K562 (cell line): ENCODE measurements at regions not wholly inside any gene's neighbourhood (a gene's known extent, or its start where the extent isn't known, plus 50 kb on each side); places are given as distances from the start of the nearest gene placed in this dataset.

Source experiments
- DDX20 ChIP-seq: fragments of 450-650 bp; IDR thresholded peaks from 2 replicates; pipeline ENCODE4 v1.6.1; 2016; ENCODE audit warnings: missing genetic modification characterization, low read depth, mild to moderate bottlenecking, missing compliant biosample characterization, moderate library complexity
- ETV6 ChIP-seq, 3 experiments: fragments of 150-350 bp in 1 of 3; sonication (generic) in 1 of 3; formaldehyde crosslinking in 1 of 3; IDR thresholded peaks; 2 replicates each; pipeline versions ENCODE4 v1.6.1 to v1.8.0; 2014 to 2022; ENCODE audit warnings: borderline replicate concordance in 2 of 3, low read depth in 2 of 3, antibody characterized with exemption in 1 of 3, low read length in 1 of 3, mild to moderate bottlenecking in 1 of 3, missing genetic modification reagents in 1 of 3
- FOXA3 ChIP-seq, 2 experiments: fragments of 450-650 bp in 1 of 2; sonication (generic) in 1 of 2; formaldehyde crosslinking; IDR thresholded peaks in 1 of 2; conservative IDR thresholded peaks in 1 of 2; 2 replicates each; pipeline versions ENCODE4 v1.4.0 to v1.8.0; 2020 to 2022; ENCODE audit warnings: mild to moderate bottlenecking in 2 of 2, missing genetic modification reagents in 1 of 2
- SIN3B ChIP-seq: fragments of 450-650 bp; IDR thresholded peaks from 2 replicates; pipeline ENCODE4 v1.6.1; 2017; ENCODE audit warnings: low read depth, mild to moderate bottlenecking, moderate library complexity
- ZNF212 ChIP-seq: fragments of 450-650 bp; formaldehyde crosslinking; IDR thresholded peaks from 2 replicates; pipeline ENCODE4 v1.4.0; 2020; ENCODE audit warnings: mild to moderate bottlenecking
- ZNF23 ChIP-seq: fragments of 250-450 bp; sonication (Bioruptor Pico); IDR thresholded peaks from 2 replicates; pipeline ENCODE4 v1.4.0; 2020; ENCODE audit warnings: mild to moderate bottlenecking
- TF ChIP-seq, protein P1 (sequence below): IDR thresholded peaks from 2 replicates; pipeline ENCODE4 v1.6.1; 2011; ENCODE audit warnings: borderline replicate concordance, low read depth, mild to moderate bottlenecking, moderate library complexity, low read length; ENCODE audit not compliant: insufficient read depth, poor library complexity, severe bottlenecking
- TF ChIP-seq, protein P2 (sequence below): fragments of 450-650 bp; IDR thresholded peaks from one replicate; pipeline ENCODE4 v1.6.1; 2018; ENCODE audit warnings: mild to moderate bottlenecking, moderate library complexity; ENCODE audit not compliant: partially characterized antibody

DNA sequence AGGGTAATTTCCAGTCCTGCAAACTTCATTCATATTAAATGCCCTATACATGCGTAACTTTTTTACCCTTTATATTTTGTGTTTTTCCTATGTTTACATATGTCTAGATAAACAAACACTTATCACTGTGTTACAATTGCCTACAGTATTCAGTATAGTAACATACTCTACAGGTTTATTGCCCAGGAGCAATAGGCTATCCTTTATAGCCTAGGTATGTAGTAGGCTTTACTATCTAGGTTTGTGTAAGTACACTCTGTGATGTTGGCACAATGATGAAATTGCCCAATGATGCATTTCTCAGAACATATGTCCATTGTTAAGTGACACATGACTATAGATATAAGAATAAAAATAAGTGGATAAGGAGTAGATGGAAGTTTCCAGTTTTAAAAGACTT, 345.5 kb upstream of the C1orf87 start (continued):
- TF ChIP-seq ZNF212 (no peak), DDX20 (tag) (no peak), ETV6 (IDR thresholded peaks at IDR 0.05; ENCODE audit: borderline replicate concordance in 1 of 2, low read depth in 2 of 2, low read length in 1 of 2) (no peak), ETV6 (CRISPR knock-in tag; IDR thresholded peaks at IDR 0.05; ENCODE audit: borderline replicate concordance) (no peak), ZNF23 (no peak), SIN3B (no peak), FOXA3 (CRISPR knock-in tag; conservative IDR thresholded peaks at IDR 0.05 in 1 of 2, IDR thresholded peaks at IDR 0.05 in 1 of 2) (no peak)
- TF ChIP-seq, protein P1, sequence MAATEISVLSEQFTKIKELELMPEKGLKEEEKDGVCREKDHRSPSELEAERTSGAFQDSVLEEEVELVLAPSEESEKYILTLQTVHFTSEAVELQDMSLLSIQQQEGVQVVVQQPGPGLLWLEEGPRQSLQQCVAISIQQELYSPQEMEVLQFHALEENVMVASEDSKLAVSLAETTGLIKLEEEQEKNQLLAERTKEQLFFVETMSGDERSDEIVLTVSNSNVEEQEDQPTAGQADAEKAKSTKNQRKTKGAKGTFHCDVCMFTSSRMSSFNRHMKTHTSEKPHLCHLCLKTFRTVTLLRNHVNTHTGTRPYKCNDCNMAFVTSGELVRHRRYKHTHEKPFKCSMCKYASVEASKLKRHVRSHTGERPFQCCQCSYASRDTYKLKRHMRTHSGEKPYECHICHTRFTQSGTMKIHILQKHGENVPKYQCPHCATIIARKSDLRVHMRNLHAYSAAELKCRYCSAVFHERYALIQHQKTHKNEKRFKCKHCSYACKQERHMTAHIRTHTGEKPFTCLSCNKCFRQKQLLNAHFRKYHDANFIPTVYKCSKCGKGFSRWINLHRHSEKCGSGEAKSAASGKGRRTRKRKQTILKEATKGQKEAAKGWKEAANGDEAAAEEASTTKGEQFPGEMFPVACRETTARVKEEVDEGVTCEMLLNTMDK: no peak
- TF ChIP-seq, protein P2, sequence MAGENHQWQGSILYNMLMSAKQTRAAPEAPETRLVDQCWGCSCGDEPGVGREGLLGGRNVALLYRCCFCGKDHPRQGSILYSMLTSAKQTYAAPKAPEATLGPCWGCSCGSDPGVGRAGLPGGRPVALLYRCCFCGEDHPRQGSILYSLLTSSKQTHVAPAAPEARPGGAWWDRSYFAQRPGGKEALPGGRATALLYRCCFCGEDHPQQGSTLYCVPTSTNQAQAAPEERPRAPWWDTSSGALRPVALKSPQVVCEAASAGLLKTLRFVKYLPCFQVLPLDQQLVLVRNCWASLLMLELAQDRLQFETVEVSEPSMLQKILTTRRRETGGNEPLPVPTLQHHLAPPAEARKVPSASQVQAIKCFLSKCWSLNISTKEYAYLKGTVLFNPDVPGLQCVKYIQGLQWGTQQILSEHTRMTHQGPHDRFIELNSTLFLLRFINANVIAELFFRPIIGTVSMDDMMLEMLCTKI: no peak
